IPS-NIHi7 (cell line): ENCODE measurements at regions not wholly inside any gene's neighbourhood (a gene's known extent, or its start where the extent isn't known, plus 50 kb on each side); places are given as distances from the start of the nearest gene placed in this dataset.
"Not testable (repeated sequence)": the region's sequence is repeated elsewhere in the genome, so short reads cannot be mapped to it uniquely, and the experiment has no call there.

Source experiments
- DNase-seq: peaks from one replicate; pipeline ENCODE4 v3.0.0; 2012; ENCODE audit warnings: mixed read lengths; ENCODE audit errors: extremely low spot score

DNA sequence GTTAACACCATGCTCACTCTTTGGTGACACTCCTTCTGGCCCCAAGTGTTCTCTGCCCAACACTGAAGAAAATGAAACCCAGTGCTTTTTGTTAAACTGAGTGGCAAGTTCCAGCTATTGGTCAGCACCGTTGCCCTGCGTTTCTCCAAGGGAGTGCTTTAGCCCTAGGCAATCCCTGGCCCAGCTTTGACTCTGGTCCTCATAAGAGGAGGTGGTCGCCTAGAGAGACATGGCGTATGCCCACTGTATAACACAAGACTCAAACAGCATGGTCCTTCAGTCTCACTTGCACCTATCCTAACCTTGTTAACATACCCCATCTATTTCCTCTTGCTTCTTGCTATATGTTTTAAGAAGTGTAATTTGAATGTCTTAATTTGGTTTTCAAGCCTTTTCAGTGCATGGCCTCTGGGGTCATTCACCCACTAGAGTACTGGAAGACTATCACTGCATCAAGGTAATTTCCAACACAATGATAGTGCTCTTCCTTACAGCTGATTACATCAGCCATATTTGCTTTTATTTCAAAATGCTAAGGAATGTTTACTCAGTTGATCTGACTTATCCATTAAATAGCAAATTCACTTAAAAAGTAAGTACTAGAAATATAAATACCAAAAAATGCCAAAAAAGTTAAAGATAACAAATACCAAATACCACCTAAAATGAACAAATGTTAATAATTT, 190.5 kb upstream of the SOX21 start:
- no peak for DNase-seq

DNA sequence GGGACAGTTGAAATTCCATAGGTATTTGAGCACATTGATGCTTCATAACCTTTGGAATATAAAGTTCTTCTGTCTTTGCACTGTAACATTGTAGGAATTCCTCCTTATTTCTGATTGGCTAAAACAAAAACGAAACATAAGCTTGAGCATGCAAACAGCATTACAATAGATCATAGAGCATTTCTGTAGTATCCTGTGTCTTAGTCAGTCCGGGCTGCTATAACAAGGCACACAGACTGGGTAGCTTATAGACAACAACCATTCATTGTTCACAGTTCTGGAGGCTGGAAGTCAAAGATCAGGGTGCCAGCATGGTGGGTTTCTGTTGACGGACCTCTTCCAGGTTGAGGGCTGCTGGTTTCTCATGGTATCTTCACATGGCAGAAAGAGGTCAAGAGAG, 188.7 kb upstream of the SOX21 start:
- DNase-seq, result no peak

DNA sequence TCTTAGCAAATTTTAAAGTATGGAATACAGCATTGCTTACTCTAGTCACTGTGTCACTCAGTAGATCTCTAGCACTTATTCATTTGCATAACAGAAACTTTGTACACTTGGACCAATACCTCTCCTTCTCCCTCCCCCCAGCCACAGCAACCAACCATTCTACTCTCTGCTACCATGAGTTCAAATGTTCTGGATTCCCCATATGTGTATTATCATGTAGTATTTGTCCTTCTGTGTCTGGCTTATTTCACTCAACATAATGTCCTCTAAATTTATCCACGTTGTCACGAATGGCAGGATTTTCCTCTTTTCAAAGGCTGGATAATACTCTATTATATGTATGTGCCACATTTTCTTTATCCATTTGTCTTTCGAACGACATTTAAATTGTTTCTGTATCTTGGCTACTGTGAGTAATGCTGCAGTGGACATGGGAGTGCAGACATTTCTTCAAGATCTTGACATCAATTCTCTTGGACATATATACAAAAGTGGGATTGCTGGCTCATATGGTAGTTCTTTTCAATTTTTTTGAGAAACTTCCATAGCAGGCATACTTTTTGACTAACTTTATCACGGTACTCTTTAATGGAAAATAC, 184.5 kb upstream of the SOX21 start:
- DNase-seq, result no peak

DNA sequence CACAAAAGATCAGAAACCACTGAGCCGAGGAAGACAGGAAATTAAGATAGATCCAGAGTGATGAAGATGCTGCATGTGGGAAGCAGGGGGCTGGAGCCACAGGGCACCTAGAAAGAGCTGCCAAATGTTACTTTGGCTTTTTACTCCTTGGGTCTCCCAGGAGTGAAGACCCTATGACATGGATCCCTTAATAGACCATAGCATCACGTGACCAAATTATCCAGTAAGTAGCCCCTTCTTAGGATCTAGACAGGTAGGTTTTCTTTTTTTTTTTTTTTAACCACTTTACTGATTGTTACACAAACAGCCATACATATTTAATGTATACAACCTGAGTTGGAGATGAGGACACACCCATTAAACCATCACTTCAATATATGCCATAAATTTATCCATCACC, 183.9 kb upstream of the SOX21 start:
- DNase-seq, result no peak

DNA sequence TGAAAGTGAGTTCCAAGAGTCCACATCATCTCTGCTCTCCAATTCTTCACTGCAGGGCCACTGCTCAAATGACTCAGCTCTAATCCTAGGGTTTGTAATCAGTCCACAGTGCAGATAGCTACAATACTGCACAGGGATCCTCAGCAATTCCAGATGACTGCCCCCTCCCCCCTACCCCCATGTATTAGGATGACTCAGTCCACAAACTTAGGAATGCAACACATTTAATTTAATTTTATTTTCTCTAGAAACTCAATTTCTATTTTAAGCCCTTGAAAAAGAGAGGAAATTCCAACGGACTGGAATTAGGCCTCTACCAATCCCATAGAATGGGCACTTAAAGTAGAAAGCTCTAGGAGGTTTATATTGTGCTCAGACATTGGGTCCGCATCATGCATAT, 173.8 kb upstream of the SOX21 start:
- no peak for DNase-seq

DNA sequence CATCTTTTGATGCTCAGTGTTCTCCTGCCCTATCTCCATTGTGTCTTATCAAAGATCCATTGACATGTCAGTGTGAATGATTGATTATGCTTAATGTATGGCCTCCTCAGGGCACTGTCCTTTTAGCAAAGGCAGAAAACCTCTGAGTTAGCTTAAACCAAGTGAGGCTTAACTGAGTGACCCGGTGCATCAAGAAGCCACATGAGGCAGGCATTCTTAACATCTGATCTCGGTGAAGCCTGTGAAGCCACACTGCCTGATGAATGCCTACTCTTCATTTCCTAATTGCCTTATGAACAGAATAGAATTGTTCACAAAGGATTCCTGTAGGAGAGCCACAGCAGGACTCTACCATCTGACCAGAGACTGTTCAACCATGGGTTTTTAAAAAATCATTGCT, 168.1 kb upstream of the SOX21 start:
- no peak for DNase-seq

DNA sequence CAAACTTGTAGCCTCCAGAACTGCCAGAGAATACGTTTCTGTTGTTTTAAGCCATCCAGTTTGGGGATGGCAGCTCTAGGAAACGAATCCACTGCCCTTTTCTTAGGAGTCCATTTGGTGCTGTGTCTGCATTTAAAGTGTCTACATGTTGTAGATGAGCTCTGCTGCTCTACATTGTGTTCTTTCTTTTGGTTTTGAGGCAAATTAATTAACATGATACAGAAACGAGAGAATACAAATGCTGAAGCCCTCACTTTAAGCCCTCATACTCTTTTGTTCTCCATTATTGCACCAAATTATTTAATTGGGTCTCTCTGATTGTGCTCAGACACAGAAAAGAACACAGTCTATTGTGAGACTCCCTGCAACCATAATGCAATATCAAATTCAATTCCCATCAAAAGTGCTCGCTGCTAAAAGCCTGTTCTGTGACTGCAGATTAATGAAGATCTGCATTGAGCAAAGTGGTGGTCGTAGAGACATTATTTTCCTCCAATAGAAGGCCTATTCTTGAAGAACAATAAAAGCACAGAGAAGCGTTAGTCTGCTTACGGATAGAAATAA, 166.3 kb upstream of the SOX21 start:
- no peak for DNase-seq

DNA sequence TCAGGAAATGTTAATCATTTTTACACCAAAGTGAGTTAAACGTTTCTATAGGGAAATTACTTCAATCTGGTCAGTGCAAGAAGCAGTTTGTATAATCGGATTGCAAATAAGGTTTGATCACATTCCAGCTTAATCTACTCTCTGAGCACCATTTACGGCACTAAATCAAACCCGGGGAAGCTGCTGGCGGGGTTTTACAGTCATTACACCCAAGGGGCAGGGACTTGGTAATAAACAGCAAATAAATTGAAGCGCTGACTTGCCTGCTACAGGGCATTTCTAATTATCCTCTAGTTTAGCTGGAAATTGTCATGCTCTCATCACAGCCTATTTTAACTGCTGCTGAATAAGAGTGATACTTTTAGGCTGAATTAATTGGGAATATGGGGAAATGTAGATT, 152.1 kb upstream of the SOX21 start:
- no peak for DNase-seq

DNA sequence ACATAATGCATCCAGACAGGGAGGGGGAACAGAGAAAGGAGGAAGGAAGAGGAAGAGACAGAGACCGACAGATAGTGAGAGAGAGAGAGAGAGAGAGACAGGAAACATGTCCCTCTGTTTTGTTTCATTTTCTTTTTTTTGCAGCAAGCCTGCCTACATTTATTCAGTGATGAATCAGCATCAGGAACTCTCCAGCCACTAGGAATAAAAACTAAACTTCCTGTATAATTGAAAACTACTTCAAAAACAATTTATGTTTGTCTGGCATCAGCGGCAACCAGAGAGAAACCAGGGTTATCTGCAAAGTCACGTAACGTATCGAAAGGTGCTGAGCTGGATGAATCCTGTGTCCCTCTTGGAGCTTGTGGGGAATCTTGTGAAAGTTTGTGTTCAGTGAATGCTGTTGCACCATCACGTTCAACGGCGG, 148.6 kb upstream of the SOX21 start:
- DNase-seq, result no peak

DNA sequence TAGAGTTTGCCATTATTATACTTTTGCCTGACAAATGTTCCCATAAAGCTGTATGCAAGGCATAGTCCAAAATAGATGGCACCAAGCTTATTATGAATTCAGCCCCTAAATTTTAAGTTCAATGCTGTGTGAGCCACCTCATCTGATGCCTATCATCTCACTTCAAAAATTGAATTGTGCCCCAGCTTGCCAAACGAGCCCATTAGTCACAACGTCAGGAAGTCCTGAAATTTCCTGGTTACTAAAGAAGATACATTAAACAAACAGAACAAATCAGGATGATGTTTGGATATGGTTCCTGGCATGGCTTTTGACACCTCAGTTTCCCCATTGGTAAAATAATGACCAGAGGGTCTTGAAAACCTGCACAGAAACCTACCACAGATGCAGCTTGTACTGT, 147.5 kb upstream of the SOX21 start:
- no peak for DNase-seq

DNA sequence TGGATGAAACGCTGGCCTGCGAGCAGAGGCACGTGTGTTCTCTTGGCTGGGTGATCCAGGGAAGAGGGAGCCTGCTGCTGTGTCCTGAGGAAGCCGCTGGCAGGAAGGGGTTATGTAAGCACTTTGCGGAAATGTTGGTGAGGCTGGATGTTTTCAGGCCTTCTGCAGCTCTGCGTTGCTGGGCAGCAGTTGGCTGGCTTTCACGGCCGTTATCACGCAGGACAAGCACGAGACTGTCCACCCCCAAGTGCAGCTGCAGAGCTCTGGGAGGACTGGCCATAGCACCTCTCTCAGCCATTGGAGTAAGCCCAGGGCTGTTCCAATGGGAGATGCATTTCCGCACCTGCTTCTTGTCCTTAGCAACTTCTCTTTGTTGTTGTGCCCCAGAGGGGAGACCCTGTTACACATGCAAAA, 146.9 kb upstream of the SOX21 start:
- DNase-seq, result peak; percentile 22

DNA sequence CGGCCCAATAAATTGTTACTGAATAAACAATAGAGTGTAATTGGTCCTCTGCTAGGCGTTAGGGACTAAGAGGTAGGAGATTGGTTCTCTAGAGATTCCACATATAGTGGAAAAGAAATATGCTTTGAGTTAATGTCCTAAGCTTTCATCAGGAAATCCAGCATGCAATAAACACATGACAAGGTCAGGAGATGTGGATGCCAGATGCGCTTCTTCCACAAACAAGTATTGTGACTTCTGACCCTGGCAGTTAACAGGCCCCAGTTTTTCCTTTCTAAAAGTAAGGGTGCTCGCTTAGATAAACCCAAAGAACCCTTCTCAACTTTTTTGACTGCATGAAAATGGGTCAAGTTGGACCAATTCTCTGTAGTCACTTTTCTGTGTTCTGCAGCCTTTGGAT, 146.5 kb upstream of the SOX21 start:
- no peak for DNase-seq

DNA sequence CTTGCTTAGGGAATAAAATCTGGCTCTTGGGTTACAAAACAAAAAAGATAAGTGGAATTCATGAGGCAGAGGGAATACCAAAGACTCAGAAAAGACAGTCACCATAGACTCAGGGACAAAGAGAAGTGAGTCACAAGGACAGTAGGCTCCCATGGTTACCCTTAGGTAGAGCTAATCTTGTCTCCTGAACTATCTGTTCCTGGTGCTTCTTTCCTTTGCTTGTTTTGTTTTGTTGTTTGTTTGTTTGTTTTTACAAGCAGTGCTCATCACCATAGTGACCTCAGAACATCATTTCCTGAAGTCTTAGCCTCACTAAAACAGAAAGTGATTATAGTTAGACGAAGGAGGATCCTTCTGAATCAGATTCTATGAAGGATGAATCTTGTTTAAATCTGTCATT, 142.3 kb upstream of the SOX21 start:
- DNase-seq, result no peak

DNA sequence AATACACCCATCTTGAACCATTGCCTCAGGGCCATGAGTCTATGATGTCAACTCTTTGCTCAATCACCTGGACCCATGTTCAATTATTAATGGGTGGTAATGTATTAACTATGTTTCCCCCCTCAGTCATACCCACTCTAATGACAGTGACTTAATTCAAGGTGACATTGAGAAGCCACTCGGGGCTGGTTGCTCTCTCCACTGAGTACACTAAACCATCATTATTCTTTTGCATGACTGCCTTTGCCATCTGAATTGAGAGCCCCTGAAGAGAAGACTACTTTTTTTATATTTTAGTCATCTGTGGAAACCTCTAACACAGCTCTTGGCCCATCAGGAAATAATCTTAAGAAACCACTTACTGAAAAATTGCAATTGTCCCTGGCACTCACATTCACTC, 139.2 kb upstream of the SOX21 start:
- no peak for DNase-seq

DNA sequence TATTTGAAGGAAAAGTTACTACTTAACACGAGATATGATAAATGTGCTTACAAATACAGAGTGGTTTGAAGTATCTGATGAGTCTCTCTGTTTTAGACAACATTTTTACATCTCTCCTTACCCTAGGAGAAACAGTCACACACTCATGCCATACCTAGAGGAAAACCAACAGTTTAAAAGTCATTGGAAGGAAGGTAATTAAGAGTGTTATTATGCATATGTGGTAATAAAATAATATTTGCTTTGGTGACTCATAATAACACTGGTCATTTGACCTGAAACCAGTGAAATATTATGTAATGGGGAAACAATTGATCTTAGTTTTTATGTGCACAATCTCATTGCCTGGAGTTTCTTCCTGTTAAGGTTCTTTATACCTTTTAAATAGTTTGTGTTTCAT, 136.9 kb upstream of the SOX21 start:
- DNase-seq, result no peak

DNA sequence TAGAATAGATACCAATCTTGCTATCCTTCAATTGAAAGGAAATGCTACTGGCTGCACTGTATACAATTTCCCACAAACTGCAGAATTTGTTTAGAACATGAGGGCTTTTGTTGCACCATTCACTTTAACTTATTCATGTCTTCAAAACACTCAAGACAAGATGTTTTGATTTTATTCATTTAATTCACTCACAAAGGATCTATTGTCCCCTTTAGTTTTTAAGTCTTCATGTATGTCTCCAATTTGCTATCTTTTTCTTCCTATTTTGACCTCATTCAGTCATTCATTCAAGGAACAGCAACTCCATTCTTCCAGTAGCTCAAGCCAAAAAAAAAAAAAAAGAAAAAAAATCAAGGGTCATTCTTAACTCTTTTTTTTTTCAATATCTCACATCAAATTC, 130.6 kb upstream of the SOX21 start:
- DNase-seq, result no peak

DNA sequence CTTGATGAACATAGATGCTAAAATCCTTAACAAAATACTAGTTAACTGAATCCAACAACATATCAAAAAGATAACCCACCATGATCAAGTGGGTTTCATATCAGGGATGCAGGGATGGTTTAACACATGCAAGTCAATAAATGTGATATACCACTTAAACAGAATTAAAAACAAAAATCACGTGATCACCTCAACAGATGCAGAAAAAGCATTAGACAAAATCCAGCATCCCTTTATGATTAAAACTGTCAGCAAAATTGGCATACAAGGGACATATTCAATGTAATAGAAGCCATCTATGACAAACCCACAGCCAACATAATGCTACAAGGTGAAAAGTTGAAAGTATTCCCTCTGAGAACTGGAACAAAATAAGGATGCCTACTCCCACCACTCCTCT, 124.7 kb upstream of the SOX21 start:
- not testable (repeated sequence) for DNase-seq

DNA sequence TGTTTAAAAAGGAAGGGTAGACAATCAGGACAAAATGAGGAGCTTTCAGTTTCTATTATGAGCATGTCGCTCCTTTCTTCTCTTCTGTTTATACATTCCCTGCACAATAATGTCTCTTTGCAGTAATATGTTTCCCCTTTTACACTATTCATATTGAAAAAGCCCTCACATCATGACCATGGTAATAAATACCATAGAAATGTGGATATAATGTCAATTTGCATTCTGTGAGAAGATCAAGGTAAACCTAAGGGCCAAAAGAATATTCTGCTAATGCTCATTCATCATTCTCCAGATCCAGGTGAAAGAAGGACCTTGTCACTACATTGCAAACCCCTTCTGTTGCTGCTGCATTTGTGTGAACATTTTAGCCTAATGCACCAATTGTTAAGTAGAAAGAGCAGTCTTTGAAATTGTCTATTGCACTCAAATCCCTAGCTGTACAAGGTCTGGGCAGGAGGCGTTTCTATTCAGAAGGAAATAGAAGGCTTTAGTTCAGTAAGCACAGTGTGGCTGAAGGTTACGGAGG, 117.6 kb upstream of the SOX21 start:
- DNase-seq, result no peak

DNA sequence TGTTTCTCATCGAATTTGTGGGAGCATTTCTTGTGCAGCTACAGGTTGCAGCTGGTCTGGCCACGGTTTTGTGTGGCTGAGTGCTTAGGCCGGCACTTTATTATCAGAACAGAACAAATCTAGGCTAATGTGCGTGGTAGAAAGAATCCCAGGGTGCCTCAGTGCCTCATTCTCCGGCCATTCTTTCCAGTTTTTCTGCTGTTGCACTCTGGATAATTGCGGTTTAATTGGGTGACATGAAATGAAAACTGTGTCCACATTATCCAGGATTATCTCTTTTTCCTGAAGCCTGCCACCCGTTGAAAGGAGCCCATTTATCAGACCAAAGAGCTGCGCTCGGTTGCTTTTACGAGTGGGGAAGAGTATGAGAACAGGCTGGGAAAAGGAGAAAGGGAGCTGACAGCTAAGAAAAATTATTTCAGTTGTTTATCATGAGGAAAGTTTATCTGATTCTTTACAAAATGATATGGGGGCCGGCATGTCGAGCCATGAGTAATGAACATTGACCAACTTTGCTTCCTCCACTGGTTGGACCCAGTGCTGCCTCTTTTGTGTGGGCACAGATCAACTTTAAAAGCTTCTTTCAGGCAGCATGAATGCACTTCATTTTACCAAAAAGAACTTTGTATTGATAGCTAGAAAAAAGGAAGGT, 117.0 kb upstream of the SOX21 start:
- no peak for DNase-seq

DNA sequence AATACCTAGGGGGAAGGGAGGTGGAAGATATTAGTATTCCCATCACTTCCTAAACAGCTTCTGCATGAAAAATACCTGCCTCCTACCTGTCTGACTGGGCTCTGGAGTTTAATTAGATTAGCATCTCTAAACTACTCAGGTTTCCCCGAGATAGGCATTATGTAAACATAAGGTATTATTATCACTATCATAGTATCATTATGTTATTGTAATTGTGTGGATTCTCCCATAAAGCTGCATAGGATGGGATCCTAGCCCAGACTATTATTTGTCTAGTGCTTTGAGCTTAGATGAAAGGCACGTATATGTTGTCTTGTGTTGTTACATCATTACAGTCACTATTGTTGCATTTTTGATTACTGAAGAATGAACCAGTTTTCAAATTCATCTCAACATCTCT, 115.2 kb upstream of the SOX21 start:
- no peak for DNase-seq

DNA sequence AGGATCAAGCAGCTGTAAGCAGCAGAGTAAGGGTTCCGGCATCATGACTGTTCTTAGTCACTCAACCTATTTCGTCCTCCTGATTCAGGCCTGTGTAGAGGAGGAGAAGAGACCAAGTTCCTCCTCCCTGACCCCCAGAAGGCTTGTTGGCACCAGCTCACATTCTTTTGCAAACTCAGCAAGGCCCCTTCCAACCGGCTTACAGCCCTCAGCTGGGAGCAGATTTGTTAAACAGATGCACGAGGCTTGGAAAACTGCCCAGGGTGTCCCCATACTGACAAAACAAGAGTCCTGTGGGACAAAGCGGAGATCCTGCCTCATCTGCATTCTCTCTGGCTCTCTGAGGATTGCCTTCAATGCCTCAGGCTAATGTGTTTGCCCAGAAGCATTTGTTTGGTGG, 113.2 kb upstream of the SOX21 start:
- DNase-seq, result peak; percentile 64

DNA sequence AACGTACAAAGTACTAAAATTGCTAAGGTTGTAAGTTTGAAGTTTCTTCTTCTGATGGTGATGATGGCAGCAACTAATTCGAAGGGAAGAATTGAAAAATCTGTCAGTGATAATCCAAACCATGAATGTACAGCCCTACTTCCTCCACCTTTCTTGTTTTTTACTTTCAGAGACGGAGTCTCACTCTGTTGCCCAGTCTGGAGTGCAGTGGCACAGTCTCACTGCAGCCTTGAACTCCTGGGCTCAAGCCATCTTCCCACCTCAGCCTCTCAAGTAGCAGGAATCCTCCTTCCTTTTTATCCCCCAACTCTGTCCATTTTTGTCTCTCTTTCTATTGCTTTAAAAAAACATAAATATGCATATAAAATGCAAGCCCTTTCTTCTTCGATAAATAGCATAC, 112.3 kb upstream of the SOX21 start:
- no peak for DNase-seq

DNA sequence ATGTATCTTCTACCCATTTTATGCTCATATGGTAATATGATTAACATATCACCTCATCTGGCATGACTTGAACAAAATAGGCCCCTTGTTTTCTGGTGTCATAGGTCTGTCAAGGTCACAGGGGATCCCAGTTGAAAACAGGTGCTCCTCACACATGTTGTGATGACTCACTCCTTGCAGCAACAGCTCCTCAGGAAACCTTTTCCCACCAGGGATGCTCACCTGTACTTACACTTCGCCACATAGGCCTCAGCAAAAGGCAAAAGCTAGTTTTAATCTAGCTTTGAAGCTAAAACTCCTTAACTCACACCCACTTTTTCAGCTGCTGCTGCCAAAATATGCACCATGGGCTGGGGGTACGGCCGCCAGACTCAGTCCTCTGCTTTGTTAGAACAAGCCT, 110.0 kb upstream of the SOX21 start:
- peak; percentile 20 for DNase-seq
